ENCODE measurements at regions not wholly inside any gene's neighbourhood (a gene's known extent, or its start where the extent isn't known, plus 50 kb on each side); places are given as distances from the start of the nearest gene placed in this dataset.
"Not testable (repeated sequence)": the region's sequence is repeated elsewhere in the genome, so short reads cannot be mapped to it uniquely, and the experiment has no call there.

- H3K79me2 ChIP-seq (ENCODE audit: control insufficient read depth, insufficient read depth, low read length, poor library complexity) = no peaks in the 10 kb centered on the region
- H3K23ac ChIP-seq (ENCODE audit: low read length) = no peak overlapping the region
- H3K4me3 ChIP-seq (ENCODE audit: low read depth, low read length) = no peak overlapping the region
- no peak overlapping the region for H3K4ac ChIP-seq (ENCODE audit: low read depth, low read length)
- H2AK5ac ChIP-seq (ENCODE audit: low read length) = no peak overlapping the region
- no peak for DNase-seq
- H3K14ac ChIP-seq (ENCODE audit: low read length) = no peak overlapping the region
- no peak overlapping the region for H3K9ac ChIP-seq (ENCODE audit: low read length)
- H4K91ac ChIP-seq (ENCODE audit: low read depth, low read length) = no peak overlapping the region
- H3K18ac ChIP-seq (ENCODE audit: low read length) = no peak overlapping the region
- no peak overlapping the region for H2BK120ac ChIP-seq (ENCODE audit: insufficient read depth, low read length, poor library complexity)
- H3K9me3 ChIP-seq (ENCODE audit: insufficient read depth, low read depth, low read length) = no peaks in the 10 kb centered on the region
- no CpG with 5 or more reads among the region's 9 CpGs for WGBS (ENCODE audit: extremely low coverage, insufficient coverage, insufficient read length)
- H2AFZ ChIP-seq (ENCODE audit: insufficient read depth, low read length, poor library complexity) = no peak overlapping the region
- H2BK5ac ChIP-seq (ENCODE audit: low read depth, low read length, poor library complexity) = no peak overlapping the region
- H3K4me1 ChIP-seq (ENCODE audit: control insufficient read depth in 1 of 2, insufficient read depth in 2 of 2, low read length in 2 of 2) = no peaks in the 10 kb centered on the region
- H3K27me3 ChIP-seq (ENCODE audit: insufficient read depth, low read length) = no peaks in the 10 kb centered on the region
- no peaks in the 10 kb centered on the region for H3K36me3 ChIP-seq (ENCODE audit: control insufficient read depth in 1 of 2, insufficient read depth in 2 of 2, low read length in 2 of 2)
- no peak overlapping the region for H3K27ac ChIP-seq (ENCODE audit: low read depth, low read length)
- no peak overlapping the region for H4K8ac ChIP-seq (ENCODE audit: low read depth, low read length)
- no peak overlapping the region for H3K4me2 ChIP-seq (ENCODE audit: low read length)
- H3K79me1 ChIP-seq (ENCODE audit: low read length) = no peaks in the 10 kb centered on the region
- no peak overlapping the region for H4K12ac ChIP-seq (ENCODE audit: low read depth, low read length)
- H2BK12ac ChIP-seq (ENCODE audit: low read length) = no peak overlapping the region
Measured at GRCh38 chr3:18189282-18190050, 235.7 kb downstream of the SATB1 start.

GRCh38 chr3:18188491-18188890 lies 236.6 kb downstream of the SATB1 start:
- H2AK5ac ChIP-seq (ENCODE audit: low read length) = no peak overlapping the region
- no peak overlapping the region for H2BK5ac ChIP-seq (ENCODE audit: low read depth, low read length, poor library complexity)
- no peak overlapping the region for H2AFZ ChIP-seq (ENCODE audit: insufficient read depth, low read length, poor library complexity)
- no peak overlapping the region for H3K23ac ChIP-seq (ENCODE audit: low read length)
- no peaks in the 10 kb centered on the region for H3K27me3 ChIP-seq (ENCODE audit: insufficient read depth, low read length)
- H3K4me2 ChIP-seq (ENCODE audit: low read length) = no peak overlapping the region
- no peaks in the 10 kb centered on the region for H3K9me3 ChIP-seq (ENCODE audit: insufficient read depth, low read depth, low read length)
- no peak overlapping the region for H3K9ac ChIP-seq (ENCODE audit: low read length)
- no peak overlapping the region for H3K18ac ChIP-seq (ENCODE audit: low read length)
- H4K12ac ChIP-seq (ENCODE audit: low read depth, low read length) = no peak overlapping the region
- no peak for DNase-seq
- no peaks in the 10 kb centered on the region for H3K79me1 ChIP-seq (ENCODE audit: low read length)
- no peak overlapping the region for H4K8ac ChIP-seq (ENCODE audit: low read depth, low read length)
- WGBS (ENCODE audit: extremely low coverage, insufficient coverage, insufficient read length) = no CpG with 5 or more reads among the region's 3 CpGs
- no peak overlapping the region for H2BK12ac ChIP-seq (ENCODE audit: low read length)
- H3K79me2 ChIP-seq (ENCODE audit: control insufficient read depth, insufficient read depth, low read length, poor library complexity) = no peaks in the 10 kb centered on the region
- H3K4ac ChIP-seq (ENCODE audit: low read depth, low read length) = no peak overlapping the region
- H3K36me3 ChIP-seq (ENCODE audit: control insufficient read depth in 1 of 2, insufficient read depth in 2 of 2, low read length in 2 of 2) = no peaks in the 10 kb centered on the region
- H3K27ac ChIP-seq (ENCODE audit: low read depth, low read length) = no peak overlapping the region
- no peak overlapping the region for H3K4me3 ChIP-seq (ENCODE audit: low read depth, low read length)
- no peak overlapping the region for H3K14ac ChIP-seq (ENCODE audit: low read length)
- no peak overlapping the region for H2BK120ac ChIP-seq (ENCODE audit: insufficient read depth, low read length, poor library complexity)
- H3K4me1 ChIP-seq (ENCODE audit: control insufficient read depth in 1 of 2, insufficient read depth in 2 of 2, low read length in 2 of 2) = no peaks in the 10 kb centered on the region
- H4K91ac ChIP-seq (ENCODE audit: low read depth, low read length) = no peak overlapping the region

- Histone ChIP-seq H3K79me1 (ENCODE audit: low read length) (no peaks in the 10 kb centered on the region), H2BK120ac (ENCODE audit: insufficient read depth, low read length, poor library complexity) (no peak overlapping the region), H3K27me3 (ENCODE audit: insufficient read depth, low read length) (no peaks in the 10 kb centered on the region), H3K36me3 (ENCODE audit: control insufficient read depth in 1 of 2, insufficient read depth in 2 of 2, low read length in 2 of 2) (no peaks in the 10 kb centered on the region), H3K14ac (ENCODE audit: low read length) (no peak overlapping the region), H2BK12ac (ENCODE audit: low read length) (no peak overlapping the region), H4K91ac (ENCODE audit: low read depth, low read length) (no peak overlapping the region), H3K18ac (ENCODE audit: low read length) (no peak overlapping the region), H2AFZ (ENCODE audit: insufficient read depth, low read length, poor library complexity) (no peak overlapping the region), H2BK5ac (ENCODE audit: low read depth, low read length, poor library complexity) (no peak overlapping the region), H4K12ac (ENCODE audit: low read depth, low read length) (no peak overlapping the region), H4K8ac (ENCODE audit: low read depth, low read length) (no peak overlapping the region), H3K9ac (ENCODE audit: low read length) (no peak overlapping the region), H3K4me3 (ENCODE audit: low read depth, low read length) (no peak overlapping the region), H3K4me1 (ENCODE audit: control insufficient read depth in 1 of 2, insufficient read depth in 2 of 2, low read length in 2 of 2) (no peaks in the 10 kb centered on the region), H3K23ac (ENCODE audit: low read length) (no peak overlapping the region), H3K27ac (ENCODE audit: low read depth, low read length) (no peak overlapping the region), H3K9me3 (ENCODE audit: insufficient read depth, low read depth, low read length) (no peaks in the 10 kb centered on the region), H3K4me2 (ENCODE audit: low read length) (no peak overlapping the region), H3K79me2 (ENCODE audit: control insufficient read depth, insufficient read depth, low read length, poor library complexity) (no peaks in the 10 kb centered on the region), H3K4ac (ENCODE audit: low read depth, low read length) (no peak overlapping the region), H2AK5ac (ENCODE audit: low read length) (no peak overlapping the region)
- WGBS (ENCODE audit: extremely low coverage, insufficient coverage, insufficient read length) = no CpG with 5 or more reads among the region's 1 CpG
- DNase-seq = no peak
Measured at GRCh38 chr3:18185624-18186023, 239.5 kb downstream of the SATB1 start.

- not testable (repeated sequence) for H3K23ac ChIP-seq (ENCODE audit: low read length); H4K91ac ChIP-seq (ENCODE audit: low read depth, low read length); H3K27me3 ChIP-seq (ENCODE audit: insufficient read depth, low read length); H3K79me2 ChIP-seq (ENCODE audit: control insufficient read depth, insufficient read depth, low read length, poor library complexity); H4K12ac ChIP-seq (ENCODE audit: low read depth, low read length); H3K4ac ChIP-seq (ENCODE audit: low read depth, low read length); H2BK5ac ChIP-seq (ENCODE audit: low read depth, low read length, poor library complexity); H3K14ac ChIP-seq (ENCODE audit: low read length); H3K18ac ChIP-seq (ENCODE audit: low read length); H2BK12ac ChIP-seq (ENCODE audit: low read length); H2AK5ac ChIP-seq (ENCODE audit: low read length); H3K79me1 ChIP-seq (ENCODE audit: low read length); H2BK120ac ChIP-seq (ENCODE audit: insufficient read depth, low read length, poor library complexity); H3K9me3 ChIP-seq (ENCODE audit: insufficient read depth, low read depth, low read length); H3K27ac ChIP-seq (ENCODE audit: low read depth, low read length); DNase-seq; H3K4me2 ChIP-seq (ENCODE audit: low read length); H3K9ac ChIP-seq (ENCODE audit: low read length); H4K8ac ChIP-seq (ENCODE audit: low read depth, low read length); H3K36me3 ChIP-seq (ENCODE audit: control insufficient read depth in 1 of 2, insufficient read depth in 2 of 2, low read length in 2 of 2); H3K4me1 ChIP-seq (ENCODE audit: control insufficient read depth in 1 of 2, insufficient read depth in 2 of 2, low read length in 2 of 2); H2AFZ ChIP-seq (ENCODE audit: insufficient read depth, low read length, poor library complexity); H3K4me3 ChIP-seq (ENCODE audit: low read depth, low read length)
- no CpG with 5 or more reads among the region's 1 CpG for WGBS (ENCODE audit: extremely low coverage, insufficient coverage, insufficient read length)
Measured at GRCh38 chr3:18182923-18183322, 242.2 kb downstream of the SATB1 start.
